Duodenal mucosa (tissue), 2 donors: ENCODE measurements at regions not wholly inside any gene's neighbourhood (a gene's known extent, or its start where the extent isn't known, plus 50 kb on each side); places are given as distances from the start of the nearest gene placed in this dataset.

Experiments used
- H3K27ac ChIP-seq: one replicate; pipeline ENCODE4 v1.7.0; 2013; ENCODE audit warnings: low read depth, low read length
- H3K27me3 ChIP-seq, 2 donors: one replicate each; pipeline ENCODE4 v1.7.0; 2013; ENCODE audit warnings: low read length in 2 of 2, control low read depth in 1 of 2; ENCODE audit not compliant: insufficient read depth in 2 of 2, control insufficient read depth in 1 of 2
- H3K36me3 ChIP-seq, 2 donors: one replicate each; pipeline ENCODE4 v1.7.0; 2013; ENCODE audit warnings: low read length in 2 of 2, control low read depth in 1 of 2; ENCODE audit not compliant: insufficient read depth in 2 of 2, control insufficient read depth in 1 of 2
- H3K4me1 ChIP-seq, 2 donors: one replicate each; pipeline ENCODE4 v1.7.0; 2013; ENCODE audit warnings: low read length in 2 of 2, control low read depth in 1 of 2; ENCODE audit not compliant: insufficient read depth in 2 of 2, control insufficient read depth in 1 of 2
- H3K4me3 ChIP-seq, 2 donors: one replicate each; pipeline ENCODE4 v1.7.0; 2013; ENCODE audit warnings: low read length in 2 of 2, low read depth in 1 of 2
- H3K9ac ChIP-seq, 2 donors: one replicate each; pipeline ENCODE4 v1.7.0; 2013; ENCODE audit warnings: low read length in 2 of 2, low read depth in 1 of 2
- H3K9me3 ChIP-seq, 2 donors: one replicate each; pipeline ENCODE4 v1.7.0; 2013; ENCODE audit warnings: low read length in 2 of 2, control low read depth in 1 of 2; ENCODE audit not compliant: control insufficient read depth in 1 of 2

DNA sequence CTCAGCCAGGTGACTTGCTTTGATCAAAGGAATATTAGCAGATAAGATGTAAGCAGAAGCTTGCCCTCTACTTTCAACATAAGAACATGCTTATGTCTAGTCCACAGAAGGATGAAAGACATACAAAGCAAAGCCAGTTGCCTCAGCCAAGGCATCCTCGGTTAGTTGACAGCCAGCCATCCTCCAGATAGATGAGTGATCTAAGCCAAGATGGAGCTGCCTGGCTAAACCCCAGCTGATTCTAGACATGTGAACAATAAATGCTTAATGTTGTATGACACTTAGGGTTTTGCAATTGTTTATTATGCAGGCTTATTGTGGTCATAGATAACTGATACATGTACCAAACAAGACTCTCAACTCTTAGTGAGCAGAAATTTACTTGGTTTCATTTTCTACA lies 157.6 kb upstream of the TMTC2 start:
- no peaks in the 10 kb centered on the region for H3K27me3 ChIP-seq
- H3K36me3 ChIP-seq: no peaks in the 10 kb centered on the region
- no peak overlapping the region for H3K9ac ChIP-seq
- no peak overlapping the region for H3K4me3 ChIP-seq
- H3K4me1 ChIP-seq: no peaks in the 10 kb centered on the region
- H3K27ac ChIP-seq: no peak overlapping the region
- no peaks in the 10 kb centered on the region for H3K9me3 ChIP-seq

- no peaks in the 10 kb centered on the region for H3K36me3 ChIP-seq
- H3K9me3 ChIP-seq: no peaks in the 10 kb centered on the region
- no peak overlapping the region for H3K9ac ChIP-seq
- H3K27ac ChIP-seq: no peak overlapping the region
- H3K27me3 ChIP-seq: no peaks in the 10 kb centered on the region
- no peak overlapping the region for H3K4me3 ChIP-seq
- H3K4me1 ChIP-seq: no peaks in the 10 kb centered on the region
These were observed 156.8 kb upstream of the TMTC2 start for GRCh38 chr12:82529954-82530353.

GRCh38 chr12:82530394-82530793 lies 156.3 kb upstream of the TMTC2 start:
- Histone ChIP-seq H3K27me3 (no peaks in the 10 kb centered on the region), H3K9ac (no peak overlapping the region), H3K27ac (no peak overlapping the region), H3K9me3 (no peaks in the 10 kb centered on the region), H3K4me3 (no peak overlapping the region), H3K36me3 (no peaks in the 10 kb centered on the region), H3K4me1 (no peaks in the 10 kb centered on the region)

GRCh38 chr12:82533341-82533740 lies 153.4 kb upstream of the TMTC2 start:
- H3K9ac ChIP-seq: no peak overlapping the region
- H3K27me3 ChIP-seq: no peaks in the 10 kb centered on the region
- H3K36me3 ChIP-seq: no peaks in the 10 kb centered on the region
- H3K27ac ChIP-seq: no peak overlapping the region
- H3K4me3 ChIP-seq: no peak overlapping the region
- H3K9me3 ChIP-seq: no peaks in the 10 kb centered on the region
- no peaks in the 10 kb centered on the region for H3K4me1 ChIP-seq

GRCh38 chr12:82537436-82537835 lies 149.3 kb upstream of the TMTC2 start:
- Histone ChIP-seq H3K4me1 (no peaks in the 10 kb centered on the region), H3K9me3 (no peaks in the 10 kb centered on the region), H3K9ac (no peak overlapping the region), H3K27me3 (no peaks in the 10 kb centered on the region), H3K36me3 (no peaks in the 10 kb centered on the region), H3K4me3 (no peak overlapping the region), H3K27ac (no peak overlapping the region)

DNA sequence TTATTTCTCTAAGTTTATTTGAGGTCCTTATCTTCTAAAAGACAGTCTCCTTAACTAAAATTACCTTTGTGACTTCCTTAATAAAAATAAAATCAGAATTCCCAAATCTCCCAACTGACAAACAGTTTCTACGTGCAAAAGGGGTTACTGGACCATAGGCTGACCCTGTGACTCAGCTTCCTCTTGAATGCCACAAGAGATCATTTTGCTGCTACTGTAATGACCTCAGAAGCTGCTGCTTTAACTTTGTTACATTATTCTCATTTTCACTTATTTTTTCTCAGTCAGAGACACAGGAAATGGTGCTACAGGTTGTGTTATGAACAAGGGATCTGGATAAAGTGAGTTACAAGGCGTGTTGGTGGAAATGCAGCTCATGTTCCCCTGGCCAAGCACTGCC lies 132.2 kb upstream of the TMTC2 start:
- Histone ChIP-seq H3K9ac (no peak overlapping the region), H3K4me1 (no peaks in the 10 kb centered on the region), H3K4me3 (no peak overlapping the region), H3K27me3 (no peaks in the 10 kb centered on the region), H3K9me3 (peaks cover 0 to 2% of the 10 kb centered on the region in 2 donors), H3K36me3 (no peaks in the 10 kb centered on the region), H3K27ac (no peak overlapping the region)

GRCh38 chr12:82555699-82556098 lies 131.0 kb upstream of the TMTC2 start:
- no peaks in the 10 kb centered on the region for H3K36me3 ChIP-seq
- H3K4me3 ChIP-seq: no peak overlapping the region
- H3K27me3 ChIP-seq: no peaks in the 10 kb centered on the region
- no peaks in the 10 kb centered on the region for H3K4me1 ChIP-seq
- peaks cover 0 to 2% of the 10 kb centered on the region in 2 donors for H3K9me3 ChIP-seq
- no peak overlapping the region for H3K27ac ChIP-seq
- H3K9ac ChIP-seq: no peak overlapping the region

- H3K27me3 ChIP-seq: no peaks in the 10 kb centered on the region
- no peak overlapping the region for H3K4me3 ChIP-seq
- H3K9me3 ChIP-seq: no peaks in the 10 kb centered on the region
- no peaks in the 10 kb centered on the region for H3K4me1 ChIP-seq
- no peak overlapping the region for H3K27ac ChIP-seq
- H3K36me3 ChIP-seq: no peaks in the 10 kb centered on the region
- H3K9ac ChIP-seq: no peak overlapping the region
These were observed 120.7 kb upstream of the TMTC2 start for GRCh38 chr12:82565966-82566365.

- no peaks in the 10 kb centered on the region for H3K27me3 ChIP-seq
- H3K4me3 ChIP-seq: no peak overlapping the region
- no peaks in the 10 kb centered on the region for H3K4me1 ChIP-seq
- no peak overlapping the region for H3K9ac ChIP-seq
- no peak overlapping the region for H3K27ac ChIP-seq
- H3K9me3 ChIP-seq: no peaks in the 10 kb centered on the region
- no peaks in the 10 kb centered on the region for H3K36me3 ChIP-seq
These were observed 119.0 kb upstream of the TMTC2 start for GRCh38 chr12:82567688-82568087.

DNA sequence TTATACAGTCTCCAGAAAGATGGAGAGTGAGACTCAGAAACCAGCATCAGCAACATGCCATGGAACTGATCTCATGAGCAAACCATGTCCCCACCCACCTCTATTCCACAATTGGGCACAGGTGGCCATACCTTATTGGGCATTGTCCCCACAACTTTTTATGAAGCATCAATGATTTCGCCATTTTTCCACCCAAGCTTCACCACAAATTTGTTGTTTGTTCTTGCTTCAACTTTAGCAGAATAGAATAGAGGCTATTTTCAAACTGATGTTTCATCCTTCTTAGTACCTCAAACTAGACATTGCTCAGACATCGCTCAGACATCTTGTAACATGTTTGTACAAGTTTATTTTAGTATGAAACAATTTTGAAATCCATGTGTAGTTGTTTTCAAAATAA lies 112.5 kb upstream of the TMTC2 start:
- H3K36me3 ChIP-seq: no peaks in the 10 kb centered on the region

DNA sequence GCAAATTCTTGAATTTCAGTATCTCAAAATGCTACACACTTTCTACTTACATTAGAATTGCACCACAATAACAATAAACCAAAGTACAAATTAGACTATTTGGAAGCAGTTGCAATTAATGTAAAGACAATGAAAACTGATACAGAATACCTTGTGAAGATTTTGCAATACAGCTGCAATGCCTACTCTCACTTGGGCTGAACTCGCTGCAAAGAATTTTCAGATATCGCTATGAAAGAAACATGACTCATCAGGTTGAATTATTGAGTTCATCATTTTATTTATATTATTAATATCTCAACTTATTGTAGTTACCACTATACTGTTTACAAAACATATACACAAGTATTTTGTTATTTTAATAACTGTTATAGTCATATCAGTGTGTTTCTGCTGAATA lies 108.0 kb upstream of the TMTC2 start:
- Histone ChIP-seq H3K4me1 (no peaks in the 10 kb centered on the region), H3K9me3 (no peaks in the 10 kb centered on the region), H3K9ac (no peak overlapping the region), H3K36me3 (no peaks in the 10 kb centered on the region), H3K27me3 (no peaks in the 10 kb centered on the region), H3K27ac (no peak overlapping the region), H3K4me3 (no peak overlapping the region)

More for the DNA sequence above, 112.5 kb upstream of the TMTC2 start:
- no peak overlapping the region for H3K27ac ChIP-seq
- no peaks in the 10 kb centered on the region for H3K9me3 ChIP-seq
- H3K4me1 ChIP-seq: no peaks in the 10 kb centered on the region
- no peaks in the 10 kb centered on the region for H3K27me3 ChIP-seq
- no peak overlapping the region for H3K4me3 ChIP-seq
- H3K9ac ChIP-seq: no peak overlapping the region
